Activated naive CD4-positive, alpha-beta T cell treated with anti-CD3 and anti-CD28 coated beads, Interleukin-2, amount 50 U/mL, for 16 hours (primary cell): ENCODE measurements at regions not wholly inside any gene's neighbourhood (a gene's known extent, or its start where the extent isn't known, plus 50 kb on each side); places are given as distances from the start of the nearest gene placed in this dataset.

Experiments used
- DNase-seq: peaks from one replicate; pipeline ENCODE4 v3.0.0-alpha.2; 2020

DNA sequence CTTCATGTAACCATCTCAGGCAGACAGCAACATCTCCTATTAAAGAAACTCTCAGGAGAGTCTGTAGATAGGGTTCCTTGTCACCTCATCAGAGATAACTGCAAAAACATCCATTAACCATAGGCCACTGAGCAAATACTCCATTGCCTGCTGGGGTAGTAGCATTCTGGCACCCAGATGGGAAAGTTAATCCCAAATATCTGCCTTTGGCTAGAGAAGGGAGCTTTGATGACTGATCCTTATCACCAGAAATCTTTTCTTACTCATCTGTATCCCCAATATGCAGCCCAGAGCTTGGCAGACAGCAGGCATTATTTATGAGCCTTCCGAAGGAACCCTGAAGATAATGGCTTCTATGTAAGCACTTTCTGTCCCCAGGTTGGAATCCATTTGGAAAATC lies 173.1 kb downstream of the MFSD1 start:
- no peak for DNase-seq

GRCh38 chr3:158976966-158977365 lies 175.1 kb downstream of the MFSD1 start:
- no peak for DNase-seq

DNA sequence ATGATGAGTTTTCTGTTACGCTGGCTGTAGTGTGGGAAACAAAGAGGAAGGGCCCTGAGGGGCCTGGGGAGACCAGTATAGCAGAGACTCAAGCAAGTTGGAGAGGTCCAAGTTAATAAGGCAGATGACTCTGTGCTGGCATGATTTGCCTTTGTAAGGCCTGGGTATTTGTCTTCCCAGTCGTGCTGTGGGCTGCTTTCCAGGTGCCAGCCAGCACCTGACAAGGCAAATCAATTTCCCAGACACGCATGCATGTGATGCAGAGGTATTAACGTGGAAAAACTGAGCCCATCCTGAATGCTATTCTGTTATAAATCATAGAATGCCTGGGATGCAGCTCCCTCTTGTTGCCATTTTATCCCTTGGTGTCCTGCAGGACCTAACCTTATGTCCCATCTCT lies 175.6 kb downstream of the MFSD1 start:
- no peak for DNase-seq

DNA sequence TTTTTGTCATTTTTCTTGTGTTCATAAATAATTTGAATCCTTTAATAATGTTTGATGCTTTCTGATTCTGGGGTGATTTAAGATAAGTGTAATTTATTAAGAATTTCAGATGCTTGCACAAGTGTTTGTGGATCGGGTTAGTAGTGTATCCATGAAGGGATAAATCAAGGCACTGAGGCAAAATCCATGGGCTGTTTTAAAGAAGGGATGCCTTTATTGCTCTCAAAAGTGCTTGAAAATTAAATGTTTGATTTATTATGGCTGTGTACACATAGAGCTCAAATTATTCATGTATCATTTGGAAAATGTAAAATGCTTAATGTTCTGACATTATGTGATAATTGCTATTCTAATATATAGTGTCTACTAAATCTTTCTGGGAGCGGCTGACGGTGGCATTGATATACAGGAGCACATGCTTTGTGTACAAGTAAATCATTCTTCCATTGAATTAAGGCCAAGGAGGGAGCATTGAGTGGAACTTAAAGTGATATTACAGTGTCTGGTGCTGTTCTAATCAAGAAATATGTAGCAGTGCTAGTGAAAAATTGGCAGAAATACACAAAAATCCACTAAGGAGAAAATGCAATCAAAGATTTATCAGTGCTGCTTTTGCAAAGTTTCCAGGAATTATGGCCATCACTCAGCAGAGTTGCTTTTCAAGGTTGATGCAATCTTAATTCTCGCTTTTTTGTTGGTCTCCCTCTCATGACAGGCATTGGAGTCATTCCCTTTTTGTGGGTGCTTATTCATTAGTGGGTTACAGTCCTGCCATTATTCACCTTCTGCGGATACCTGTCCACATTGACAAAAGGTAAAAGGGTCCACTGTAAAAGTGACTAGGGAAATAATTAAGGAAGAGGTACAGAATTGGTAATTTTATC lies 181.6 kb downstream of the MFSD1 start:
- DNase-seq: no peak

- no peak for DNase-seq
Measured at GRCh38 chr3:158991146-158991705, 189.4 kb downstream of the MFSD1 start.

DNA sequence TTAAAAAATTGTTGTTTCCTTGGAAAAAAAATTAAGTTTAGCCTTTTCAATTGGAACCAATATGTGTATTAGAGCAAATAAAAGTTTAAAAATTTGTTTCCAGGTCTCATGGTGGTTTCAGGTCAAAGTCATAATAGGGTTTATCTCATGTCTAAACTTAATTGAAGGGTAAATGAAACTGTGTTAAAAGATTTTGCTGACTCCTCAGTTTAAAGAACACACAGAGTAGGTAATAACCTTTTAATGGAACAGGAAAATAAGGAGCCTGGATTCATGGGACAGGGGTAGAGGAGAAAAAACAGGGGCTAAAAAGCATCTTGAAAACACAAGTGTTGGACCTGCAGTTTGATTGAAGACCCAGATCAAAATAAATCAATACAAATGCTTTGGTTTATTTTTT lies 190.6 kb downstream of the MFSD1 start:
- no peak for DNase-seq

DNA sequence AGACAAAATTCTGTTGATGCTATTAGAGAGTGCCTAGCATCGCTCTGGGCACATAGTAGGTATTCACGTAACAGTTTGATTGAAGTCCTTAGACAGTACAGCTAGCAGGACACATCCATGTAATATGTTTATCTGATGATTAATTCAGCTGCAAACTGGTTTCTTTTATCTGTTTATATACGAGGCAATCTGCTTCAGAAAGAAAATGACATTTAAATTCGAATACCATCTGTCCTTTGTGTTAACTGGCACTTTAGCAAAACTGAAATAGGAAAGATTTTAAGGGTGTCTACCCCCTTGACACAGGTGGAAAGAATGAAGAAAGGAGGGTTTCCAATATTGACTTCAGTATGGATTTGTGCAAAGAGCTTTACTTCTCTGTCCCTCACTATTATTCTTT lies 192.5 kb downstream of the MFSD1 start:
- DNase-seq: no peak

GRCh38 chr3:159001711-159002110 lies 199.9 kb downstream of the MFSD1 start:
- no peak for DNase-seq

GRCh38 chr3:159005137-159005536 lies 203.3 kb downstream of the MFSD1 start:
- DNase-seq: no peak

DNA sequence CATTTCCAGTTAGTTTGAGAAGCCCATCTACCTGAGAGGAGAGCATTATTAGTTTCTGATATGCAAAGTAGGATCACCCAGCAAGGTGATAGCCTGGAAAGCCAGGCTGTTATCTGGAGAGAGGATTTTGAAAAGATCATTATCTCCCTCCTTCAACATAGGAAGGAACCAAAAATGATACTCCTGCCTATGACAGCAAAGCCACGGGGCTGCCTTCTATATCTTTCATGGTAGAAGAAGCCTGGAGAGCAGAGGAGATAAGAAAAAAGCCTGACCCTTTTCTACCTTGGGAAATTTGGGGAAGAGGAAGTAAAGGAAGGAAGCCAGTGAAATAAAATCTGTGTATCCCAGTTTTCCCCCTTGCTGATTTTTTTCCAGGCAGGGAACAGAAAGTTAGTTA lies 205.5 kb downstream of the MFSD1 start:
- no peak for DNase-seq

DNA sequence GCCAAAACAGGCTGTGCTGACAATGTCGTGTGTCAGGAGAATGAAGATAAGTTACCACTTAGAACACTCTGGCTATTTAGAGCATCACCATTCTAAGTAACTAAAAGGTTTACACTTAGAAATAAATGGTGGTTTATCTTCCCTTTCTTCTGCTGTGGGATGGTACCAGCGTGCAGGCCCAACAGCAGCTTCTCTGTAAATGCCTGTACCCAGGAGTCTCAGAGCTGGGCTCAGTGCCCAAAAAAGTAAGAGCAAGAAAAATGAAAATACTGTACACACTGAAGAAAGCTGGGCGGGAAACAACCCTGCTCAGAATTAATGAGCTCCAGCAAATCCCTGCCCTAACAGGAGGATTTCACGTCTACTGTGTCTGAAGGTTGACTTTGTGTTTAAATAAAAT lies 206.5 kb downstream of the MFSD1 start:
- no peak for DNase-seq

GRCh38 chr3:159018341-159018740 lies 216.5 kb downstream of the MFSD1 start:
- no peak for DNase-seq

GRCh38 chr3:159025733-159026132 lies 223.9 kb downstream of the MFSD1 start:
- no peak for DNase-seq

DNA sequence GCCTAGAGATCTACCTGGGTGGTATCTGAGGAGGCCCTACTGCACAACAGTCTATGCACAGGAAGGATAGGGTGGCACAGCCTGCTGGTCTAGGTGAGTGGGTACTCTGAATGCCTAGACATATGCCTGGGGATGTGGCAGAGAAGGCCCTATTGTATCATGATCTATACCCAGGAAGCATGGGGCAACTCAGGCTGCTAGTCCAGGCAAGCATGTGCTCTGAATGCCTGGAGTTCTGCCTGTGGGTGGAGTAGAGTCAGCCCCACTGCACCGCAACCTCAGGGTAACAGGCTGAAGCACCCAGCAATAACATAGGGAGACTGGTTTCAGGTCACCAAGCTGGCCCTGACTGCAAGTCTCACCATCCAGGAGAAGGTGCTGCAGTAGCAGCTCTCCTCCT lies 224.7 kb downstream of the MFSD1 start:
- DNase-seq: no peak

DNA sequence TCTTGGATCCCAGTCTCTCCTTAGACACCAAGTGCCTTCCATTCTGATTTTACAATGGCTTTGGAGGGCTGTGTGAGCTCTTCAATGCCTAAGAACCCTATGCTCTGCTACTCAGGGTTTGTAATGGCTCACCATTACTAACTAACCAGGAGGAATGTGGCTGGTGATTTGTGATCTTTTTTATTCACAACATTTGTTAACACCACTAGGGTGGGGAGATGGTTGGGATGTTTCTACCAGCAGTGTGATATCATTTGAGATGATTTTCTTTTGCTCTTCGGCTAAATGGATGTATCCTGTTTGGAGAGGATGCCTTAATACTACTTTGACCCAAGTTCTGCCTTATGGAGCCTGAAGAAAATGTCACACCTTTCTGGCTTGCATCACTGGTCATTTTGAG lies 226.9 kb downstream of the MFSD1 start:
- DNase-seq: no peak

- no peak for DNase-seq
Measured at GRCh38 chr3:159029306-159030026, 227.6 kb downstream of the MFSD1 start.

DNA sequence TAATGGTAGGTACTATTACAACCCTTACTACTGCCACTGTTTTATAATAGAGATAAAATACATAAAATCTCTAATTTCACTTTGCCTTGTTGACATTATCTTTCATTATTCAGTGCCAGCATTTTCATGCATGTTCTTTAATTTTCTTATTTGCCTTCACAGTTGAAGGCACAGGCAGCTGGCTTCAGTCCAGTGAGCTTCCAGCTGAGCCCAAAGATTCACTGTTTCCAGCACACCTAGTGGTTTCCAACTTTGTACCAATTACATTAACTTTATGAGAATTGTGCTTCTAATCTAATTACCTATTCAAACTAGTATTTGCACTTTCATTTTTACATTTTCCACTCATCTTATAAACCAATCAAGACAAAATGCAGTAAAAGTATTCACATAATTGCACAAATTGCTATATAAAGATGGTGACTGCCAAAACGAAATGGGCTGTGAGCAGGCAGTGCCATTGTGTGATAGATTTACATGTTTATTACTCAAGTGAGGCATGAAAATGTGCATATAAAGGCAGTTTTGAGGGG lies 228.3 kb downstream of the MFSD1 start:
- no peak for DNase-seq

- no peak for DNase-seq
Measured at GRCh38 chr3:159030886-159031679, 229.2 kb downstream of the MFSD1 start.

DNA sequence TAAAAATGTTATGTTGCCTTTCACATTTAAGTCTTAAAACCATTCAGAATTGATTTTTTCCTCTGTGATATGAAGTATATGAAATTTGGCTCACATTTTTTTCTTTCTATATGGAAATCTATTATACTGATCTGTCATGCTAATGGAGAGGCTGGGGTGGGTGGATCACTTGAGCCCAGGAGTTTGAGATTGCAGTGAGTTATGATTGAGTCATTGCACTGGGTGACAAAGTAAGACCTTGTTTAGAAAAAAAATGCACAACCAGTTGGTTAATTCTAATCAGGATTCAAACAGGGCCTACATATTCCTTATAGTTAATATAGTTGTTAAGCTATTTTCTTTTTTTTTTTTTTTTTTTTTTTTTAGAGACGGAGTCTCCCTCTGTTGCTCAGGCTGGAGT lies 230.5 kb downstream of the MFSD1 start:
- DNase-seq: no peak

GRCh38 chr3:159038405-159038804 lies 236.6 kb downstream of the MFSD1 start:
- DNase-seq: no peak

DNA sequence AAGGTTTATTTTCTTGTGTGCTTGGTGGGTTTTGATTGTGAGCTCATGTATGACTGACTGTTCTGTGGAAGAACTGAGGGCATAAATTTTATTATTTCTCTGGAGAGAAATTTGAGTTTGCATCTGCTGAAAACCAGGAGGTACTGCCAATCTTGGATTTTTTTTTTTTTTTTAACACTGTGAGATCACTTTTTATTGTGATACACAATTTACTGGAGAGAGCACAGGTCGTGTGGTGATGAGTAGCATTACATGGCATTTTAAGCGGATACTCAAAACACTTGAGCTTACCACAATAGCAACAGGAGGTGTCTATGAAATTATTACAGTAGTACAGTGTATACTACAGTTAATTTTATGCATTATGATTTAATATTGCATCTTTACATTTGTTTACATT lies 237.4 kb downstream of the MFSD1 start:
- DNase-seq: no peak

- no peak for DNase-seq
Measured at GRCh38 chr3:159045279-159045885, 243.5 kb downstream of the MFSD1 start.

GRCh38 chr3:159047361-159047760 lies 245.5 kb downstream of the MFSD1 start:
- no peak for DNase-seq
